PC-3 (cell line): ENCODE measurements at regions not wholly inside any gene's neighbourhood (a gene's known extent, or its start where the extent isn't known, plus 50 kb on each side); places are given as distances from the start of the nearest gene placed in this dataset.

Experiments used
- ATAC-seq: fragments of 200-7000 bp; cut with Tn5 transposase; 2 replicates; pipeline ENCODE4 v1.9.1; 2020; ENCODE audit warnings: mild to moderate bottlenecking, moderate library complexity
- BruUV-seq: library from RNA; stranded (reverse); fragments of 400-500 nt; replicated peaks from 2 replicates; lab custom pipeline; 2021; lab: Mats Ljungman, UMichigan
- CTCF ChIA-PET: fragments of 300-600 bp; sonication (Branson Sonifier 250); formaldehyde crosslinking; loops from one replicate; lab custom pipeline; 2022; ENCODE audit warnings: antibody characterized with exemption; lab: Charles Lee
- POLR2A ChIA-PET: fragments of 300-600 bp; sonication (Branson Sonifier 250); formaldehyde crosslinking; loops from one replicate; lab custom pipeline; 2022; ENCODE audit warnings: antibody characterized with exemption; ENCODE audit not compliant: unreplicated experiment; lab: Charles Lee
- DNase-seq: peaks from one replicate; pipeline ENCODE4 v3.0.0-alpha.2; 2015
- H2AFZ ChIP-seq: fragments of 300-600 bp; sonication (generic); 2 replicates; pipeline ENCODE4 v1.6.0; 2016; ENCODE audit warnings: antibody characterized with exemption, low read length
- H3F3A ChIP-seq: fragments of 300-600 bp; sonication (generic); one replicate; pipeline ENCODE4 v1.6.0; 2017; ENCODE audit warnings: antibody characterized with exemption, low read length, control low read depth, mild to moderate bottlenecking; ENCODE audit not compliant: unreplicated experiment
- H3K27ac ChIP-seq: fragments of 300-600 bp; sonication (generic); 2 replicates; pipeline ENCODE4 v1.5.1; 2016; ENCODE audit warnings: mild to moderate bottlenecking, low read length
- H3K27me3 ChIP-seq: fragments of 300-600 bp; sonication (generic); 2 replicates; pipeline ENCODE4 v1.6.1; 2016; ENCODE audit warnings: low read length, mixed read lengths
- H3K36me3 ChIP-seq: fragments of 300-600 bp; sonication (generic); 2 replicates; pipeline ENCODE4 v1.6.1; 2016; ENCODE audit warnings: low read depth, mixed run types, low read length, mixed read lengths
- H3K4me1 ChIP-seq: fragments of 300-600 bp; sonication (generic); 2 replicates; pipeline ENCODE4 v1.5.1; 2016; ENCODE audit warnings: low read length; ENCODE audit not compliant: insufficient read depth
- H3K4me2 ChIP-seq: fragments of 300-600 bp; sonication (generic); 2 replicates; pipeline ENCODE4 v1.6.0; 2016; ENCODE audit warnings: low read length
- H3K4me3 ChIP-seq: fragments of 300-600 bp; sonication (generic); 2 replicates; pipeline ENCODE4 v1.5.1; 2016; ENCODE audit warnings: mild to moderate bottlenecking, low read length, mixed read lengths
- H3K79me2 ChIP-seq: fragments of 300-600 bp; sonication (generic); 2 replicates; pipeline ENCODE4 v1.6.1; 2017; ENCODE audit warnings: low read length, mixed read lengths
- H3K9ac ChIP-seq: fragments of 300-600 bp; sonication (generic); 2 replicates; pipeline ENCODE4 v1.6.0; 2016; ENCODE audit warnings: mild to moderate bottlenecking, low read length
- H3K9me2 ChIP-seq: fragments of 300-600 bp; sonication (generic); replicated peaks from 2 replicates; pipeline ENCODE4 v1.6.1; 2016; ENCODE audit warnings: mixed run types, low read length, mixed read lengths
- H3K9me3 ChIP-seq: fragments of 300-600 bp; sonication (generic); 2 replicates; pipeline ENCODE4 v1.6.1; 2016; ENCODE audit warnings: low read length, mixed read lengths
- H4K20me1 ChIP-seq: fragments of 300-600 bp; sonication (generic); 2 replicates; pipeline ENCODE4 v1.6.1; 2016; ENCODE audit warnings: low read length, mixed read lengths
- EZH2 ChIP-seq: fragments of 300-600 bp; sonication (generic); IDR thresholded peaks from one replicate; pipeline ENCODE4 v1.6.1; 2017; ENCODE audit warnings: antibody characterized with exemption, mild to moderate bottlenecking, low read length; ENCODE audit not compliant: unreplicated experiment
- EZH2phosphoT487 ChIP-seq: fragments of 300-600 bp; sonication (generic); IDR thresholded peaks from 2 replicates; pipeline ENCODE4 v1.6.1; 2018; ENCODE audit warnings: mild to moderate bottlenecking, antibody characterized with exemption, low read length, borderline replicate concordance
- intact Hi-C: fragments of 100-400 bp; cut with micrococcal nuclease; formaldehyde crosslinking; loops from 2 replicates; pipeline ENCODE4 v1.9.0; 2023
- TF ChIP-seq, protein P1 (sequence below): fragments of 300-600 bp; sonication (generic); conservative IDR thresholded peaks from 2 replicates; pipeline ENCODE4 v1.5.1; 2017; ENCODE audit warnings: antibody characterized with exemption, low read depth, mild to moderate bottlenecking, low read length

GRCh38 chr18:47407736-47408135, 156.3 kb upstream of the SKOR2 start:
- H3K79me2 ChIP-seq, result no peaks in the 10 kb centered on the region
- no peaks in the 10 kb centered on the region for H3K4me1 ChIP-seq
- H4K20me1 ChIP-seq, result no peaks in the 10 kb centered on the region
- DNase-seq (no peak), ATAC-seq (no peak)
- no peaks in the 10 kb centered on the region for H3K36me3 ChIP-seq
- H3F3A ChIP-seq, result no peaks in the 10 kb centered on the region
- no TSS peak for BruUV-seq
- H3K9me3 ChIP-seq, result no peaks in the 10 kb centered on the region
- POLR2A ChIA-PET, result no interaction called here
- CTCF ChIA-PET, result no interaction called here
- TF ChIP-seq EZH2phosphoT487 (no peak), EZH2 (no peak)
- TF ChIP-seq, protein P1, sequence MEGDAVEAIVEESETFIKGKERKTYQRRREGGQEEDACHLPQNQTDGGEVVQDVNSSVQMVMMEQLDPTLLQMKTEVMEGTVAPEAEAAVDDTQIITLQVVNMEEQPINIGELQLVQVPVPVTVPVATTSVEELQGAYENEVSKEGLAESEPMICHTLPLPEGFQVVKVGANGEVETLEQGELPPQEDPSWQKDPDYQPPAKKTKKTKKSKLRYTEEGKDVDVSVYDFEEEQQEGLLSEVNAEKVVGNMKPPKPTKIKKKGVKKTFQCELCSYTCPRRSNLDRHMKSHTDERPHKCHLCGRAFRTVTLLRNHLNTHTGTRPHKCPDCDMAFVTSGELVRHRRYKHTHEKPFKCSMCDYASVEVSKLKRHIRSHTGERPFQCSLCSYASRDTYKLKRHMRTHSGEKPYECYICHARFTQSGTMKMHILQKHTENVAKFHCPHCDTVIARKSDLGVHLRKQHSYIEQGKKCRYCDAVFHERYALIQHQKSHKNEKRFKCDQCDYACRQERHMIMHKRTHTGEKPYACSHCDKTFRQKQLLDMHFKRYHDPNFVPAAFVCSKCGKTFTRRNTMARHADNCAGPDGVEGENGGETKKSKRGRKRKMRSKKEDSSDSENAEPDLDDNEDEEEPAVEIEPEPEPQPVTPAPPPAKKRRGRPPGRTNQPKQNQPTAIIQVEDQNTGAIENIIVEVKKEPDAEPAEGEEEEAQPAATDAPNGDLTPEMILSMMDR, result no peak
- intact Hi-C loops, result no loop called here
- no peak overlapping the region for H2AFZ ChIP-seq
- H3K4me3 ChIP-seq, result no peak overlapping the region
- H3K9ac ChIP-seq, result no peak overlapping the region
- H3K27me3 ChIP-seq, result no peaks in the 10 kb centered on the region
- no peak overlapping the region for H3K4me2 ChIP-seq
- no peak overlapping the region for H3K27ac ChIP-seq
- H3K9me2 ChIP-seq, result no peaks in the 10 kb centered on the region

DNA sequence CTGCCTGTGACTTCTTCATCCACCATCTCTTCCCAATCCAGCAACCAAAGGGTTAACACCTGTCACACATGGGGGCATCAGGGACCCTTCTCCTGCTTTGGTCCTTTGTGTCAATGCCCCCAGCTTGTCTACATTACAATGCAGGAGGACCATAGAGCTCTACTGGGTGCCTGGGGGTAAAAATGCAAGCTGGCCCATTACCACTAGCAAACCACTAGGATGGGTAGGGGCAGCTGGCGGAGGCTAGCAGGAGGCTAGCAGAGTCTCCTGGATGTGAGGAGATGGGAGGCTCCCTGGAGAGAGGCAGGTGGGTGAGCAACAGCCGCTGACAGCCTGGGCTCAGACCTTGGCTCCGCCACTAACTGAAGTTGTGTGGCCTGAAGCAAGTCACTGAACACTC, 153.4 kb upstream of the SKOR2 start:
- TF ChIP-seq, protein P1, result no peak
- TF ChIP-seq EZH2phosphoT487 (no peak), EZH2 (no peak)
- intact Hi-C loops, result no loop called here
- ChIA-PET CTCF (no interaction called here), POLR2A (no interaction called here)
- no TSS peak for BruUV-seq
- Histone ChIP-seq H3K4me1 (no peaks in the 10 kb centered on the region), H3F3A (no peaks in the 10 kb centered on the region), H3K4me2 (no peak overlapping the region), H3K9me2 (no peaks in the 10 kb centered on the region), H3K27ac (no peak overlapping the region), H3K4me3 (no peak overlapping the region), H4K20me1 (no peaks in the 10 kb centered on the region), H3K9ac (no peak overlapping the region), H3K79me2 (no peaks in the 10 kb centered on the region), H3K9me3 (no peaks in the 10 kb centered on the region), H2AFZ (no peak overlapping the region), H3K36me3 (no peaks in the 10 kb centered on the region), H3K27me3 (no peaks in the 10 kb centered on the region)
- no peak for DNase-seq
- ATAC-seq, result no peak

GRCh38 chr18:47403949-47404348, 152.5 kb upstream of the SKOR2 start:
- Histone ChIP-seq H3K9me3 (no peaks in the 10 kb centered on the region), H4K20me1 (no peaks in the 10 kb centered on the region), H3K27ac (no peak overlapping the region), H3K27me3 (no peaks in the 10 kb centered on the region), H3K4me3 (no peak overlapping the region), H3K79me2 (no peaks in the 10 kb centered on the region), H3F3A (no peaks in the 10 kb centered on the region), H3K4me2 (no peak overlapping the region), H3K9me2 (no peaks in the 10 kb centered on the region), H3K4me1 (no peaks in the 10 kb centered on the region), H3K9ac (no peak overlapping the region), H2AFZ (no peak overlapping the region), H3K36me3 (no peaks in the 10 kb centered on the region)
- ChIA-PET POLR2A (no interaction called here), CTCF (no interaction called here)
- no peak for ATAC-seq
- intact Hi-C loops, result no loop called here
- no peak for DNase-seq
- TF ChIP-seq, protein P1, result no peak
- TF ChIP-seq EZH2phosphoT487, result no peak
- no peak for TF ChIP-seq EZH2
- BruUV-seq, result no TSS peak
